ENCODE measurements at regions not wholly inside any gene's neighbourhood (a gene's known extent, or its start where the extent isn't known, plus 50 kb on each side); places are given as distances from the start of the nearest gene placed in this dataset.

- TF ChIP-seq CREB1 (IDR thresholded peaks at IDR 0.05; ENCODE audit: low read depth): no peak
- TF ChIP-seq CEBPB (IDR thresholded peaks at IDR 0.05): no peak
- no peak for TF ChIP-seq EP300 (IDR thresholded peaks at IDR 0.05; ENCODE audit: borderline replicate concordance)
- TF ChIP-seq ZBTB7A (IDR thresholded peaks at IDR 0.05; ENCODE audit: low read depth): no peak
- no peak for TF ChIP-seq REST (IDR thresholded peaks at IDR 0.05; ENCODE audit: low read depth)
- TF ChIP-seq TCF12 (IDR thresholded peaks at IDR 0.05; ENCODE audit: low read depth): no peak
These were observed 94.1 kb upstream of the ST8SIA3 start for GRCh38 chr18:57258131-57258777.

- no peak for TF ChIP-seq YY1 (IDR thresholded peaks at IDR 0.05; ENCODE audit: low read depth)
- no peak for TF ChIP-seq CEBPB (IDR thresholded peaks at IDR 0.05)
- TF ChIP-seq CREB1 (IDR thresholded peaks at IDR 0.05; ENCODE audit: low read depth): no peak
- no peak for TF ChIP-seq EGR1 (IDR thresholded peaks at IDR 0.05)
- TF ChIP-seq FOXM1 (IDR thresholded peaks at IDR 0.05; ENCODE audit: borderline replicate concordance, low read depth): no peak
- TF ChIP-seq ZBTB7A (IDR thresholded peaks at IDR 0.05; ENCODE audit: low read depth): no peak
- no peak for TF ChIP-seq RAD21 (IDR thresholded peaks at IDR 0.05; ENCODE audit: low read depth)
- no peak for TF ChIP-seq USF1 (IDR thresholded peaks at IDR 0.05)
- TF ChIP-seq TAF1 (IDR thresholded peaks at IDR 0.05; ENCODE audit: low read depth): no peak
- no peak for TF ChIP-seq MAX (IDR thresholded peaks at IDR 0.05)
- no peak for TF ChIP-seq NFIC (IDR thresholded peaks at IDR 0.05)
- no peak for TF ChIP-seq TCF12 (IDR thresholded peaks at IDR 0.05; ENCODE audit: low read depth)
These were observed 84.9 kb upstream of the ST8SIA3 start for GRCh38 chr18:57267368-57267925.

GRCh38 chr18:57269756-57270155 is 82.6 kb upstream of the ST8SIA3 start:
- TF ChIP-seq USF1 (IDR thresholded peaks at IDR 0.05): no peak
- TF ChIP-seq CEBPB (IDR thresholded peaks at IDR 0.05): no peak
- no peak for TF ChIP-seq YY1 (IDR thresholded peaks at IDR 0.05; ENCODE audit: low read depth)
- TF ChIP-seq RAD21 (IDR thresholded peaks at IDR 0.05; ENCODE audit: low read depth): no peak
- TF ChIP-seq CREB1 (IDR thresholded peaks at IDR 0.05; ENCODE audit: low read depth): no peak
- TF ChIP-seq ZBTB7A (IDR thresholded peaks at IDR 0.05; ENCODE audit: low read depth): no peak
- no peak for TF ChIP-seq MAX (IDR thresholded peaks at IDR 0.05)
- TF ChIP-seq TEAD4 (IDR thresholded peaks at IDR 0.05): no peak
- TF ChIP-seq NFIC (IDR thresholded peaks at IDR 0.05): no peak
- TF ChIP-seq EGR1 (IDR thresholded peaks at IDR 0.05): no peak
- no peak for TF ChIP-seq REST (IDR thresholded peaks at IDR 0.05; ENCODE audit: low read depth)
- no peak for TF ChIP-seq TAF1 (IDR thresholded peaks at IDR 0.05; ENCODE audit: low read depth)
- no peak for TF ChIP-seq TCF12 (IDR thresholded peaks at IDR 0.05; ENCODE audit: low read depth)
- no peak for TF ChIP-seq FOXM1 (IDR thresholded peaks at IDR 0.05; ENCODE audit: borderline replicate concordance, low read depth)
- no peak for TF ChIP-seq EP300 (IDR thresholded peaks at IDR 0.05; ENCODE audit: borderline replicate concordance)

- TF ChIP-seq RAD21 (IDR thresholded peaks at IDR 0.05; ENCODE audit: low read depth) (no peak), NFIC (IDR thresholded peaks at IDR 0.05) (no peak), FOXM1 (IDR thresholded peaks at IDR 0.05; ENCODE audit: borderline replicate concordance, low read depth) (no peak), CREB1 (IDR thresholded peaks at IDR 0.05; ENCODE audit: low read depth) (no peak), TAF1 (IDR thresholded peaks at IDR 0.05; ENCODE audit: low read depth) (no peak)
These were observed 82.2 kb upstream of the ST8SIA3 start for GRCh38 chr18:57270156-57270555.

GRCh38 chr18:57273194-57273593 is 79.2 kb upstream of the ST8SIA3 start:
- TF ChIP-seq TEAD4 (IDR thresholded peaks at IDR 0.05) (no peak), ZBTB7A (IDR thresholded peaks at IDR 0.05; ENCODE audit: low read depth) (no peak), EP300 (IDR thresholded peaks at IDR 0.05; ENCODE audit: borderline replicate concordance) (no peak), MAX (IDR thresholded peaks at IDR 0.05) (no peak), NFIC (IDR thresholded peaks at IDR 0.05) (no peak), CEBPB (IDR thresholded peaks at IDR 0.05) (no peak), EGR1 (IDR thresholded peaks at IDR 0.05) (no peak)

- no peak for TF ChIP-seq TEAD4 (IDR thresholded peaks at IDR 0.05)
- TF ChIP-seq ZBTB7A (IDR thresholded peaks at IDR 0.05; ENCODE audit: low read depth): no peak
- no peak for TF ChIP-seq EGR1 (IDR thresholded peaks at IDR 0.05)
- TF ChIP-seq CREB1 (IDR thresholded peaks at IDR 0.05; ENCODE audit: low read depth): no peak
- no peak for TF ChIP-seq REST (IDR thresholded peaks at IDR 0.05; ENCODE audit: low read depth)
- TF ChIP-seq NFIC (IDR thresholded peaks at IDR 0.05): no peak
- TF ChIP-seq TCF12 (IDR thresholded peaks at IDR 0.05; ENCODE audit: low read depth): no peak
- no peak for TF ChIP-seq USF1 (IDR thresholded peaks at IDR 0.05)
- TF ChIP-seq FOXM1 (IDR thresholded peaks at IDR 0.05; ENCODE audit: borderline replicate concordance, low read depth): no peak
- TF ChIP-seq TAF1 (IDR thresholded peaks at IDR 0.05; ENCODE audit: low read depth): no peak
- TF ChIP-seq EP300 (IDR thresholded peaks at IDR 0.05; ENCODE audit: borderline replicate concordance): no peak
- no peak for TF ChIP-seq YY1 (IDR thresholded peaks at IDR 0.05; ENCODE audit: low read depth)
- no peak for TF ChIP-seq CEBPB (IDR thresholded peaks at IDR 0.05)
These were observed 77.2 kb upstream of the ST8SIA3 start for GRCh38 chr18:57275111-57275510.
